ENCODE measurements at regions not wholly inside any gene's neighbourhood (a gene's known extent, or its start where the extent isn't known, plus 50 kb on each side); places are given as distances from the start of the nearest gene placed in this dataset.

DNA sequence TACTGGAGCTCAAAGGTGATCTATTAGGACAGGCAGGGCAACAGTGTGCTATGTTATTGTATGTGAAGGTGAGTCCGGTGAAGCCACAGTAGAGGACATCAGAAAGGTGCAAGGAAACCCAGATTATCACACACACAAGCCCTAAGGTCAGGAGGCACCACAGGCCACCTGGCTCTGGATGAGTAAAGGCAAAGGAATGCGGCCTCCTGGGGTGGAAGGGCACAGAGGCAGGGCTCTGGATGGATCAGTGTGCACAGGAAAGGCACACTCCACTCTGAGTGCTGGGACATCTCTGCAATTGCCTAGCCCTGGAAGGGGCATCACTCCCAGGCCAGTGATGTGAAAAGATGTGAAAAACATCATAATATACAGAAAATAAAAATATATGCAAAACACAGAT lies 683.5 kb downstream of the TRIML1 start:
- TF ChIP-seq EZH2phosphoT487 (IDR thresholded peaks at IDR 0.05; ENCODE audit: borderline replicate concordance, low read length) (no peak), EZH2 (IDR thresholded peaks at IDR 0.05; ENCODE audit: low read length, unreplicated experiment) (no peak)
- TF ChIP-seq, protein P1, sequence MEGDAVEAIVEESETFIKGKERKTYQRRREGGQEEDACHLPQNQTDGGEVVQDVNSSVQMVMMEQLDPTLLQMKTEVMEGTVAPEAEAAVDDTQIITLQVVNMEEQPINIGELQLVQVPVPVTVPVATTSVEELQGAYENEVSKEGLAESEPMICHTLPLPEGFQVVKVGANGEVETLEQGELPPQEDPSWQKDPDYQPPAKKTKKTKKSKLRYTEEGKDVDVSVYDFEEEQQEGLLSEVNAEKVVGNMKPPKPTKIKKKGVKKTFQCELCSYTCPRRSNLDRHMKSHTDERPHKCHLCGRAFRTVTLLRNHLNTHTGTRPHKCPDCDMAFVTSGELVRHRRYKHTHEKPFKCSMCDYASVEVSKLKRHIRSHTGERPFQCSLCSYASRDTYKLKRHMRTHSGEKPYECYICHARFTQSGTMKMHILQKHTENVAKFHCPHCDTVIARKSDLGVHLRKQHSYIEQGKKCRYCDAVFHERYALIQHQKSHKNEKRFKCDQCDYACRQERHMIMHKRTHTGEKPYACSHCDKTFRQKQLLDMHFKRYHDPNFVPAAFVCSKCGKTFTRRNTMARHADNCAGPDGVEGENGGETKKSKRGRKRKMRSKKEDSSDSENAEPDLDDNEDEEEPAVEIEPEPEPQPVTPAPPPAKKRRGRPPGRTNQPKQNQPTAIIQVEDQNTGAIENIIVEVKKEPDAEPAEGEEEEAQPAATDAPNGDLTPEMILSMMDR (conservative IDR thresholded peaks at IDR 0.05; ENCODE audit: low read depth, low read length), result no peak
- no peak overlapping the region for H3K4me2 ChIP-seq (ENCODE audit: low read length)
- no peaks in the 10 kb centered on the region for H4K20me1 ChIP-seq (ENCODE audit: low read length)
- no peaks in the 10 kb centered on the region for H3K36me3 ChIP-seq (ENCODE audit: low read depth, low read length)
- no peaks in the 10 kb centered on the region for H3K79me2 ChIP-seq (ENCODE audit: low read length)
- no peak overlapping the region for H2AFZ ChIP-seq (ENCODE audit: low read length)
- no peaks in the 10 kb centered on the region for H3F3A ChIP-seq (ENCODE audit: low read length, unreplicated experiment)
- intact Hi-C loops (cut with micrococcal nuclease), result no loop called here
- ChIA-PET CTCF (no interaction called here), POLR2A (ENCODE audit: unreplicated experiment) (no interaction called here)
- no peak overlapping the region for H3K4me3 ChIP-seq (ENCODE audit: low read length)
- H3K9me3 ChIP-seq (ENCODE audit: low read length), result no peaks in the 10 kb centered on the region
- ATAC-seq (no peak), DNase-seq (peak; percentile 4)
- no peak overlapping the region for H3K27ac ChIP-seq (ENCODE audit: low read length)
- H3K4me1 ChIP-seq (ENCODE audit: insufficient read depth, low read length), result no peaks in the 10 kb centered on the region
- no TSS peak for BruUV-seq (replicated peaks)
- no peak overlapping the region for H3K9ac ChIP-seq (ENCODE audit: low read length)
- no peaks in the 10 kb centered on the region for H3K27me3 ChIP-seq (ENCODE audit: low read length)
- no peaks in the 10 kb centered on the region for H3K9me2 ChIP-seq (replicated peaks; ENCODE audit: low read length)

DNA sequence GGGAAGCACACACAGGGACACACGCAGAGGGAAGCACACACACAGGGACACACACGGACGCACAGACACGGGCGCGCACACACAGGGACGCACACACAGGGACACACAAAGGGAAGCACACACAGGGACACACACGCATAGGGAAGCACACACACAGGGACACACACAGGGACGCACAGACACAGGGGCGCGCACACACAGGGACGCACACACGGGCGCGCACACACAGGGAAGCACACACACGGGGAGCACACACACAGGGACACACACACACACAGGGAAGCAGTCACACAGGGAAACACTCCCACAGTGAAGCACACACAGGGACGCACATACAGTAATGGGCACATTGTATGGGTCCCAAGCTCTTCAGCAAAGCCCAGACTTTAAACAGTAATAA lies 685.3 kb downstream of the TRIML1 start:
- Histone ChIP-seq H3F3A (ENCODE audit: low read length, unreplicated experiment) (no peaks in the 10 kb centered on the region), H3K4me2 (ENCODE audit: low read length) (no peak overlapping the region), H3K4me3 (ENCODE audit: low read length) (no peak overlapping the region), H3K79me2 (ENCODE audit: low read length) (no peaks in the 10 kb centered on the region), H3K9me3 (ENCODE audit: low read length) (no peaks in the 10 kb centered on the region), H2AFZ (ENCODE audit: low read length) (no peak overlapping the region), H3K9ac (ENCODE audit: low read length) (no peak overlapping the region), H3K27ac (ENCODE audit: low read length) (no peak overlapping the region), H4K20me1 (ENCODE audit: low read length) (no peaks in the 10 kb centered on the region), H3K27me3 (ENCODE audit: low read length) (no peaks in the 10 kb centered on the region), H3K4me1 (ENCODE audit: insufficient read depth, low read length) (no peaks in the 10 kb centered on the region), H3K36me3 (ENCODE audit: low read depth, low read length) (no peaks in the 10 kb centered on the region), H3K9me2 (replicated peaks; ENCODE audit: low read length) (no peaks in the 10 kb centered on the region)
- intact Hi-C loops (cut with micrococcal nuclease), result no loop called here
- TF ChIP-seq EZH2 (IDR thresholded peaks at IDR 0.05; ENCODE audit: low read length, unreplicated experiment), result no peak
- TF ChIP-seq, protein P1 (conservative IDR thresholded peaks at IDR 0.05; ENCODE audit: low read depth, low read length), result no peak
- TF ChIP-seq EZH2phosphoT487 (IDR thresholded peaks at IDR 0.05; ENCODE audit: borderline replicate concordance, low read length), result no peak
- no peak for ATAC-seq
- BruUV-seq (replicated peaks), result no TSS peak
- POLR2A ChIA-PET (ENCODE audit: unreplicated experiment), result no interaction called here
- no peak for DNase-seq
- CTCF ChIA-PET, result no interaction called here

DNA sequence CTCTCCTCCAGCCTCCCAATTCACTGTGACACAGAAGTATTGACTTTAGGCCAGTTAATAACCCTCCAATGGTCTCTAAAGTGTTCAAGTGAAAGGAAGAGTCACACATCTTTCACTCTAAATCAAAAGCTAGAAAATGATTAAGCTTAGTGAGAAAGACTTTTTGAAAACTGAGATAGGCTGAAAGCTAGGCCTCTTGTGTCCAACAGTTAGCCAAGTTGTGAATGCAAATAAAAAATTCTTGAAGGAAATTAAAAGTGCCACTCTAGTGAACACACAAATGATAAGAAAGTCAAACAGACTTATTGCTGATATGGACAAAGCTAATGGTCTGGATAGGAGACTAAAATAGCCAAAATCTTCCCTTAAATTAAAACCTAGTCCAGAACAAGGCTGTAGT lies 687.2 kb downstream of the TRIML1 start:
- no peak for DNase-seq
- H3K9ac ChIP-seq (ENCODE audit: low read length), result no peak overlapping the region
- H3K36me3 ChIP-seq (ENCODE audit: low read depth, low read length), result no peaks in the 10 kb centered on the region
- ChIA-PET POLR2A (ENCODE audit: unreplicated experiment) (no interaction called here), CTCF (no interaction called here)
- TF ChIP-seq EZH2 (IDR thresholded peaks at IDR 0.05; ENCODE audit: low read length, unreplicated experiment) (no peak), EZH2phosphoT487 (IDR thresholded peaks at IDR 0.05; ENCODE audit: borderline replicate concordance, low read length) (no peak)
- TF ChIP-seq, protein P1 (conservative IDR thresholded peaks at IDR 0.05; ENCODE audit: low read depth, low read length), result no peak
- no peaks in the 10 kb centered on the region for H3K4me1 ChIP-seq (ENCODE audit: insufficient read depth, low read length)
- H3K9me2 ChIP-seq (replicated peaks; ENCODE audit: low read length), result no peaks in the 10 kb centered on the region
- H3K4me2 ChIP-seq (ENCODE audit: low read length), result no peak overlapping the region
- H3K79me2 ChIP-seq (ENCODE audit: low read length), result no peaks in the 10 kb centered on the region
- no peaks in the 10 kb centered on the region for H3K27me3 ChIP-seq (ENCODE audit: low read length)
- intact Hi-C loops (cut with micrococcal nuclease), result no loop called here
- no peaks in the 10 kb centered on the region for H4K20me1 ChIP-seq (ENCODE audit: low read length)
- H2AFZ ChIP-seq (ENCODE audit: low read length), result no peak overlapping the region
- H3K4me3 ChIP-seq (ENCODE audit: low read length), result no peak overlapping the region
- BruUV-seq (replicated peaks), result no TSS peak
- H3F3A ChIP-seq (ENCODE audit: low read length, unreplicated experiment), result no peaks in the 10 kb centered on the region
- H3K9me3 ChIP-seq (ENCODE audit: low read length), result no peaks in the 10 kb centered on the region
- no peak overlapping the region for H3K27ac ChIP-seq (ENCODE audit: low read length)
- ATAC-seq, result no peak

Data from PC-3 (cell line).